ENCODE measurements at regions not wholly inside any gene's neighbourhood (a gene's known extent, or its start where the extent isn't known, plus 50 kb on each side); places are given as distances from the start of the nearest gene placed in this dataset.
"Not testable (repeated sequence)": the region's sequence is repeated elsewhere in the genome, so short reads cannot be mapped to it uniquely, and the experiment has no call there.

GRCh38 chr18:22064581-22064980, 104.8 kb upstream of the GATA6 start:
- H3K27ac ChIP-seq (ENCODE audit: low read depth, low read length): no peak overlapping the region
- DNase-seq (ENCODE audit: low read depth in 4 of 6, low spot score in 6 of 6): no peak
- H3K4me1 ChIP-seq (ENCODE audit: control insufficient read depth, insufficient read depth, low read length): no peaks in the 10 kb centered on the region
- WGBS (ENCODE audit: insufficient coverage): 84% methylated on average over 7 of the region's 7 CpGs
- no peaks in the 10 kb centered on the region for H3K27me3 ChIP-seq (ENCODE audit: control insufficient read depth, insufficient read depth, low read length)
- H3K36me3 ChIP-seq (ENCODE audit: control insufficient read depth, insufficient read depth, low read length): no peaks in the 10 kb centered on the region
- H3K9me3 ChIP-seq (ENCODE audit: control insufficient read depth, insufficient read depth, low read length): no peaks in the 10 kb centered on the region
- H3K4me3 ChIP-seq (ENCODE audit: low read depth, low read length): no peak overlapping the region

DNA sequence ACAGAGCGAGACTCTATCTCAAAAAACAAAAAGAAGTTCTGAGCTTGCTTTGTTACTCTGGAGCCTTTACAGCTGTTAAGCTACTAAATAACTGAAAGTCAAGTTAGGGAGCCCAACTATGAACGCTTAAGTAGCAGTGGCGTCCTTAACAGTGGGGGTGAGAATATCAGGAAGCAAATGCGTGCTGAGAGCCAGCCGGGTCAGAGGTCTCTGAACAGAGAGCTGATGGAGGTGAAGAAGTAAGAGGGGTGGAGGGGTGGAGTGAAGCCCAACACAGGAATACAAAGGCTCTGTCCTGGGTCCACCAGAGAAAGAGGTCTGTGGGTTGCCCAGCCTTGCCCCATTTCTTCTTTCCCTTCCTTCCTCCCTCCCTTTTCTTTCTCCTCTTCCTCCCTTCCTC, 104.1 kb upstream of the GATA6 start:
- no peaks in the 10 kb centered on the region for H3K27me3 ChIP-seq (ENCODE audit: control insufficient read depth, insufficient read depth, low read length)
- no peak for DNase-seq (ENCODE audit: low read depth in 4 of 6, low spot score in 6 of 6)
- H3K4me3 ChIP-seq (ENCODE audit: low read depth, low read length): no peak overlapping the region
- no peak overlapping the region for H3K27ac ChIP-seq (ENCODE audit: low read depth, low read length)
- H3K4me1 ChIP-seq (ENCODE audit: control insufficient read depth, insufficient read depth, low read length): no peaks in the 10 kb centered on the region
- no peaks in the 10 kb centered on the region for H3K9me3 ChIP-seq (ENCODE audit: control insufficient read depth, insufficient read depth, low read length)
- H3K36me3 ChIP-seq (ENCODE audit: control insufficient read depth, insufficient read depth, low read length): no peaks in the 10 kb centered on the region
- WGBS (ENCODE audit: insufficient coverage): 64% methylated on average over 5 of the region's 5 CpGs

GRCh38 chr18:22066083-22066485, 103.3 kb upstream of the GATA6 start:
- no peaks in the 10 kb centered on the region for H3K36me3 ChIP-seq (ENCODE audit: control insufficient read depth, insufficient read depth, low read length)
- 99% methylated on average over 8 of the region's 9 CpGs for WGBS (ENCODE audit: insufficient coverage)

GRCh38 chr18:22067109-22067508, 102.3 kb upstream of the GATA6 start:
- no peaks in the 10 kb centered on the region for H3K27me3 ChIP-seq (ENCODE audit: control insufficient read depth, insufficient read depth, low read length)
- DNase-seq (ENCODE audit: low read depth in 4 of 6, low spot score in 6 of 6): no peak
- H3K4me3 ChIP-seq (ENCODE audit: low read depth, low read length): no peak overlapping the region
- no peak overlapping the region for H3K27ac ChIP-seq (ENCODE audit: low read depth, low read length)
- H3K9me3 ChIP-seq (ENCODE audit: control insufficient read depth, insufficient read depth, low read length): no peaks in the 10 kb centered on the region
- no peaks in the 10 kb centered on the region for H3K36me3 ChIP-seq (ENCODE audit: control insufficient read depth, insufficient read depth, low read length)
- H3K4me1 ChIP-seq (ENCODE audit: control insufficient read depth, insufficient read depth, low read length): no peaks in the 10 kb centered on the region
- 100% methylated on average over 1 of the region's 2 CpGs for WGBS (ENCODE audit: insufficient coverage)

More at GRCh38 chr18:22066083-22066485, 103.3 kb upstream of the GATA6 start:
- no peak for DNase-seq (ENCODE audit: low read depth in 4 of 6, low spot score in 6 of 6)
- Histone ChIP-seq H3K4me3 (ENCODE audit: low read depth, low read length) (no peak overlapping the region), H3K9me3 (ENCODE audit: control insufficient read depth, insufficient read depth, low read length) (no peaks in the 10 kb centered on the region), H3K27me3 (ENCODE audit: control insufficient read depth, insufficient read depth, low read length) (no peaks in the 10 kb centered on the region), H3K27ac (ENCODE audit: low read depth, low read length) (no peak overlapping the region), H3K4me1 (ENCODE audit: control insufficient read depth, insufficient read depth, low read length) (no peaks in the 10 kb centered on the region)

GRCh38 chr18:22067682-22068081, 101.7 kb upstream of the GATA6 start:
- H3K27me3 ChIP-seq (ENCODE audit: control insufficient read depth, insufficient read depth, low read length): no peaks in the 10 kb centered on the region
- no peak for DNase-seq (ENCODE audit: low read depth in 4 of 6, low spot score in 6 of 6)
- no peaks in the 10 kb centered on the region for H3K4me1 ChIP-seq (ENCODE audit: control insufficient read depth, insufficient read depth, low read length)
- WGBS (ENCODE audit: insufficient coverage): 97% methylated on average over 3 of the region's 3 CpGs
- no peaks in the 10 kb centered on the region for H3K36me3 ChIP-seq (ENCODE audit: control insufficient read depth, insufficient read depth, low read length)
- no peaks in the 10 kb centered on the region for H3K9me3 ChIP-seq (ENCODE audit: control insufficient read depth, insufficient read depth, low read length)
- H3K27ac ChIP-seq (ENCODE audit: low read depth, low read length): no peak overlapping the region
- H3K4me3 ChIP-seq (ENCODE audit: low read depth, low read length): no peak overlapping the region

DNA sequence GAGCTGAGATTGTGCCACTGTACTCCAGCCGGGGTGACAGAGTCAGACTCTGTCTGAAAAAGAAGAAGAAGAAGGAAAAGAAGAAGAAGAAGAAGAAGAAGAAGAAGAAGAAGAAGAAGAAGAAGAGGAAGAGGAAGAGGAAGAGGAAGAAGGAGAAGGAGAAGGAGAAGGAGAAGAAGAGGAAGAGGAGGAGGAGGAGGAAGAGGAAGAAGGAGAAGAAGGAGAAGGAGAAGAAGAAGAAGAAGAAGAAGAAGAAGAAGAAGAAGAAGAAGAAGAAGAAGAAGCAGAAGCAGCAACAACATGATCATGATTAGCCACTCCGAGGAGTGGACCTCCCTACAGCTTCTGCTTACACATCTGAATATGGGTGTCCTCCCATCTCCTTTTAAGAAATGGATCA, 100.6 kb upstream of the GATA6 start:
- H3K27ac ChIP-seq (ENCODE audit: low read depth, low read length); H3K36me3 ChIP-seq (ENCODE audit: control insufficient read depth, insufficient read depth, low read length); H3K4me1 ChIP-seq (ENCODE audit: control insufficient read depth, insufficient read depth, low read length); H3K4me3 ChIP-seq (ENCODE audit: low read depth, low read length); H3K27me3 ChIP-seq (ENCODE audit: control insufficient read depth, insufficient read depth, low read length); H3K9me3 ChIP-seq (ENCODE audit: control insufficient read depth, insufficient read depth, low read length); DNase-seq (ENCODE audit: low read depth in 4 of 6, low spot score in 6 of 6): not testable (repeated sequence)
- WGBS (ENCODE audit: insufficient coverage): 100% methylated on average over 1 of the region's 2 CpGs

DNA sequence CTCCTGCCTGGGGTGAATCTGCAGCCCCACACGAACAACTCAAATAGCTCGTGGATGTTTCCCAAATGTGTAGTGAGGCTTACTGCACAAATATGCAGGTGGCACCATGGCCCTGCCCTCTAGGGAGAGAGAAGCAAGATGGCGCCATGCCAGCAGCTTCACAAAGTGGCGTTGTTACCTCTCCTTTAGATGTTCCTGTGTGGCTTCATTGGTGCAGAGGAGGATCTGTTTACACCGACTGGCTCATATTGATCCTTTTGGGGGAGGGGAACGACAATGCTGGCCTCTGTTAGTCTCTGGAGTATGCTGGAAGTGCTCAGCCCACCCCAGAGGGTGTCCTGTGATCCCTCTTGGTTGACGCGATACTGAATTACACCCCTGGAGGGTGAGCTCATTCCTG, 99.5 kb upstream of the GATA6 start:
- Histone ChIP-seq H3K4me1 (ENCODE audit: control insufficient read depth, insufficient read depth, low read length) (no peaks in the 10 kb centered on the region), H3K9me3 (ENCODE audit: control insufficient read depth, insufficient read depth, low read length) (no peaks in the 10 kb centered on the region), H3K36me3 (ENCODE audit: control insufficient read depth, insufficient read depth, low read length) (no peaks in the 10 kb centered on the region), H3K27me3 (ENCODE audit: control insufficient read depth, insufficient read depth, low read length) (no peaks in the 10 kb centered on the region), H3K4me3 (ENCODE audit: low read depth, low read length) (no peak overlapping the region), H3K27ac (ENCODE audit: low read depth, low read length) (no peak overlapping the region)
- WGBS (ENCODE audit: insufficient coverage): 81% methylated on average over 8 of the region's 8 CpGs
- DNase-seq (ENCODE audit: low read depth in 4 of 6, low spot score in 6 of 6): no peak

DNA sequence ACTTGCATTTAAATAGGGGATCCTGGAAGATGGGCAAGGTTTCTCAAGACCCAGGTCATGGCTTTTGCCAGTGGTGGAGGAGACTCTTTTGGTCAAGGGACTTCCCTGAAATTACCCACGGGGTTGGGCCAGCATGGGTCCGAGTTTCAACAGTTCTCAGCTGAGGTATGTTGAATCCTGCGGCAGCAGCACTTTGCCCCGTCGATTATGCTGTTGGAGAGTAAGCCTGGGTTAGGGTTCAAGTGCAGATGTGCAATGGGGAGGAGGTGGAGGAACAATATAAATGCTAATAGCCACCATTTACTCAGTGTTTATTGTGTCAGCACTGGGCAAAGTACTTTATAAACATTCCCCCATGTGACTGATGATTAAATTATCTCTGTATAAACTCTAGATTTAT, 96.0 kb upstream of the GATA6 start:
- Histone ChIP-seq H3K4me3 (ENCODE audit: low read depth, low read length) (no peak overlapping the region), H3K9me3 (ENCODE audit: control insufficient read depth, insufficient read depth, low read length) (no peaks in the 10 kb centered on the region), H3K27ac (ENCODE audit: low read depth, low read length) (no peak overlapping the region), H3K4me1 (ENCODE audit: control insufficient read depth, insufficient read depth, low read length) (no peaks in the 10 kb centered on the region), H3K36me3 (ENCODE audit: control insufficient read depth, insufficient read depth, low read length) (no peaks in the 10 kb centered on the region), H3K27me3 (ENCODE audit: control insufficient read depth, insufficient read depth, low read length) (no peaks in the 10 kb centered on the region)
- no peak for DNase-seq (ENCODE audit: low read depth in 4 of 6, low spot score in 6 of 6)
- 94% methylated on average over 2 of the region's 5 CpGs for WGBS (ENCODE audit: insufficient coverage)

DNA sequence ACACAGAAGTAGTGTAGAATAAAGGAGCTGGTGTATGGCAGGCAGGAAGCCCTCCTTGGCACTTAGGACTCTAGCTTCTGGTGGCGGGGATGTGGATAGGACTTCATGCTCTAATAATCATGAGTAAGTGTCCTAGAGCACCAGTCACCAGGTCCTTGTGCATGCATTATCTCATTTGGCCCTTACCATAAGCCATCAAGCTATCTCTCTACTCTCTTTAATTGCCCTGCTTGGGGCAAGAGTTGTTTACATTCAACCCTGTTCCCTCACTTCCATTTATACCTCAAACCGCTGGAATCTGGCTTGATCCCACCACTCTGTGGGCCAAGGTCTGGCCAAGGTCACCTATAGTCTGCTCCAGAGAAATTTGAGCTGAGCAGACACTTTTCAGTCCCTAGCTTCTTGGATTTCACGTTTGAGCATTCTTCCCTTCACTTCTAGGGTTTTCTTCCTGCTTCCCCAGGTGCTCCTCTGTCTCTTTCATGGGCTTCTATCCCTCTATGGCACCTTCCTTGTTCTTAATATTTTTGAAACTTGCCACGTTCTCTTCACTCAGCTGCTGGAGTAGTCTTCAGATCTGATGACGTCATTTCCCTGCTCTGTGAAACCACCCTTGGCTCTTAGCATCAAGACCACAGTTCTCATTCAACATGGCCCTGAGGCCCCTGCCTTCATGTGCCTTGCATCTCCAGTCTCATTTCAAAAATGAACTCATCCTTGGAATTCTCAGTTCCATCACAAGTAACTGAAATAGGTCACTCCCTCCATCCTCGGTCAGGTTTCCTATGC, 94.9 kb upstream of the GATA6 start:
- Histone ChIP-seq H3K4me1 (ENCODE audit: control insufficient read depth, insufficient read depth, low read length) (no peaks in the 10 kb centered on the region), H3K9me3 (ENCODE audit: control insufficient read depth, insufficient read depth, low read length) (no peaks in the 10 kb centered on the region), H3K4me3 (ENCODE audit: low read depth, low read length) (no peak overlapping the region), H3K27ac (ENCODE audit: low read depth, low read length) (no peak overlapping the region), H3K27me3 (ENCODE audit: control insufficient read depth, insufficient read depth, low read length) (no peaks in the 10 kb centered on the region), H3K36me3 (ENCODE audit: control insufficient read depth, insufficient read depth, low read length) (no peaks in the 10 kb centered on the region)
- no peak for DNase-seq (ENCODE audit: low read depth in 4 of 6, low spot score in 6 of 6)
- WGBS (ENCODE audit: insufficient coverage): 87% methylated on average over 5 of the region's 6 CpGs

DNA sequence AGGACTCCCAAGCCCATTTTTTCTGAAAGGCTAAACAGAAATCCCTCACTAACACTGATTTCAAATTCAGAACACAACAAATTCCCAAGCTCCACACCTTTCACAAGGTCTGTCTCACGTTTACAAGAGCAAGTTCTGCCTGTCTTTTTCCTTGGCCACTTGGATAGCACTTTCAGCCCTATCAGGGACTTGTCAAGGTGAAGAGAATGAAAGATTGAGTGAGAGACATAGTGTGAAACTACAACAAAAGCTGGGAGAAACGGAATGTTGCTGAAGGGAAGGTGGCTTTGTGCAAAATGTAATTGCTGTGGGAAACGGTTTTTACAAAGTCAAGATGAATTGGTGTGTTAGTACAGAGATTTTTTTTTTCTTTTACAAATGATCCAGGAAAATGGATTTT, 89.4 kb upstream of the GATA6 start:
- no peaks in the 10 kb centered on the region for H3K27me3 ChIP-seq (ENCODE audit: control insufficient read depth, insufficient read depth, low read length)
- no peak overlapping the region for H3K4me3 ChIP-seq (ENCODE audit: low read depth, low read length)
- WGBS (ENCODE audit: insufficient coverage): 30% methylated on average over 2 of the region's 3 CpGs
- H3K4me1 ChIP-seq (ENCODE audit: control insufficient read depth, insufficient read depth, low read length): no peaks in the 10 kb centered on the region
- H3K27ac ChIP-seq (ENCODE audit: low read depth, low read length): no peak overlapping the region
- no peak for DNase-seq (ENCODE audit: low read depth in 4 of 6, low spot score in 6 of 6)
- H3K9me3 ChIP-seq (ENCODE audit: control insufficient read depth, insufficient read depth, low read length): no peaks in the 10 kb centered on the region
- no peaks in the 10 kb centered on the region for H3K36me3 ChIP-seq (ENCODE audit: control insufficient read depth, insufficient read depth, low read length)
